OCI-LY3 (cell line): ENCODE measurements at regions not wholly inside any gene's neighbourhood (a gene's known extent, or its start where the extent isn't known, plus 50 kb on each side); places are given as distances from the start of the nearest gene placed in this dataset.

ENCODE experiments used
- H2AFZ ChIP-seq: fragments of 200-600, 300-600 bp; shearing (Covaris generic); 2 replicates; pipeline ENCODE4 v1.6.0; 2014; ENCODE audit warnings: antibody characterized with exemption, low read depth, low read length
- H3K27ac ChIP-seq: fragments of 200-600, 300-600 bp; sonication (generic); 2 replicates; pipeline ENCODE4 v1.5.1; 2014; ENCODE audit warnings: mild to moderate bottlenecking, low read length, moderate library complexity, mixed read lengths
- H3K27me3 ChIP-seq: fragments of 200-600, 300-600 bp; sonication (generic); 2 replicates; pipeline ENCODE4 v1.6.1; 2014; ENCODE audit warnings: low read depth, low read length, mixed read lengths
- H3K36me3 ChIP-seq: fragments of 200-600, 300-600 bp; sonication (generic); replicated peaks from 2 replicates; pipeline ENCODE3; 2014; ENCODE audit warnings: low read depth, low read length, mixed read lengths
- H3K4me1 ChIP-seq: fragments of 300-600, 200-600 bp; sonication (generic); 2 replicates; pipeline ENCODE4 v1.6.1; 2014; ENCODE audit warnings: low read length, mixed read lengths
- H3K4me2 ChIP-seq: fragments of 200-600, 300-600 bp; sonication (generic); 2 replicates; pipeline ENCODE4 v1.6.1; 2014; ENCODE audit warnings: low read length, mixed read lengths
- H3K4me3 ChIP-seq: fragments of 300-600, 200-600 bp; sonication (generic); 2 replicates; pipeline ENCODE4 v1.5.1; 2014; ENCODE audit warnings: antibody characterized with exemption, mild to moderate bottlenecking, low read length, moderate library complexity
- H3K79me2 ChIP-seq: fragments of 300-600, 200-600 bp; shearing (Covaris generic); 2 replicates; pipeline ENCODE4 v1.6.1; 2014; ENCODE audit warnings: mild to moderate bottlenecking, low read length, mixed read lengths
- H3K9ac ChIP-seq: fragments of 300-600, 200-600 bp; shearing (Covaris generic); 2 replicates; pipeline ENCODE4 v1.6.0; 2014; ENCODE audit warnings: mild to moderate bottlenecking, low read length, moderate library complexity
- H3K9me3 ChIP-seq: fragments of 200-600, 300-600 bp; shearing (Covaris generic); 2 replicates; pipeline ENCODE4 v1.6.1; 2014; ENCODE audit warnings: low read length, mixed read lengths; ENCODE audit not compliant: insufficient read depth
- H4K20me1 ChIP-seq: fragments of 200-600, 300-600 bp; sonication (generic); 2 replicates; pipeline ENCODE4 v1.6.1; 2016; ENCODE audit warnings: low read length, mixed read lengths; ENCODE audit not compliant: insufficient read depth
- EZH2phosphoT487 ChIP-seq: fragments of 200-600 bp; shearing (Covaris generic); IDR thresholded peaks from 2 replicates; pipeline ENCODE4 v1.6.1; 2018; ENCODE audit warnings: antibody characterized with exemption, mixed run types, low read depth
- TF ChIP-seq, protein P1 (sequence below): fragments of 200-600, 300-600 bp; sonication (generic); IDR thresholded peaks from 2 replicates; pipeline ENCODE4 v1.5.1; 2014; ENCODE audit warnings: antibody characterized with exemption, low read length, low read depth

DNA sequence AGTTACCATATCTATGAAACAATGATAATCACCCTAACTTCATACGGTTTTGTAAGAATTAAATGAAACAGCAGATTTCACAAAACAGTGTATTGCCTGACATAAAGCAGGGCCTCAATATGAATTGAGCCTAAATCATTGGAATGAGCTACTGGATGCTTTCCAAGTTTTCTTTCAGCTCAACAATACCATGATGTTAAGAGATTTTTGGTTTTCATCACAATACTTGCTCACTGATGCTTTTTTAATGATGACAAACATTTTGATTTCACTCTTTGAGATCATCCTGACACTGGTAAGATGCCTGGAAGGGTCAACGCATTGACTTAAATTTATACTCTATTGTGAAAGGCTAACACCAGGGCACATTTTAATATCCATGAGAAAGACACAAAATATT lies 377.5 kb downstream of the ZNF521 start:
- no peak overlapping the region for H3K4me3 ChIP-seq
- H4K20me1 ChIP-seq: no peaks in the 10 kb centered on the region
- no peak overlapping the region for H2AFZ ChIP-seq
- no peaks in the 10 kb centered on the region for H3K27me3 ChIP-seq
- H3K9ac ChIP-seq: no peak overlapping the region
- no peaks in the 10 kb centered on the region for H3K36me3 ChIP-seq
- no peaks in the 10 kb centered on the region for H3K9me3 ChIP-seq
- H3K4me1 ChIP-seq: no peaks in the 10 kb centered on the region
- H3K27ac ChIP-seq: no peak overlapping the region
- TF ChIP-seq EZH2phosphoT487: no peak
- TF ChIP-seq, protein P1, sequence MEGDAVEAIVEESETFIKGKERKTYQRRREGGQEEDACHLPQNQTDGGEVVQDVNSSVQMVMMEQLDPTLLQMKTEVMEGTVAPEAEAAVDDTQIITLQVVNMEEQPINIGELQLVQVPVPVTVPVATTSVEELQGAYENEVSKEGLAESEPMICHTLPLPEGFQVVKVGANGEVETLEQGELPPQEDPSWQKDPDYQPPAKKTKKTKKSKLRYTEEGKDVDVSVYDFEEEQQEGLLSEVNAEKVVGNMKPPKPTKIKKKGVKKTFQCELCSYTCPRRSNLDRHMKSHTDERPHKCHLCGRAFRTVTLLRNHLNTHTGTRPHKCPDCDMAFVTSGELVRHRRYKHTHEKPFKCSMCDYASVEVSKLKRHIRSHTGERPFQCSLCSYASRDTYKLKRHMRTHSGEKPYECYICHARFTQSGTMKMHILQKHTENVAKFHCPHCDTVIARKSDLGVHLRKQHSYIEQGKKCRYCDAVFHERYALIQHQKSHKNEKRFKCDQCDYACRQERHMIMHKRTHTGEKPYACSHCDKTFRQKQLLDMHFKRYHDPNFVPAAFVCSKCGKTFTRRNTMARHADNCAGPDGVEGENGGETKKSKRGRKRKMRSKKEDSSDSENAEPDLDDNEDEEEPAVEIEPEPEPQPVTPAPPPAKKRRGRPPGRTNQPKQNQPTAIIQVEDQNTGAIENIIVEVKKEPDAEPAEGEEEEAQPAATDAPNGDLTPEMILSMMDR: no peak
- H3K4me2 ChIP-seq: no peak overlapping the region
- no peaks in the 10 kb centered on the region for H3K79me2 ChIP-seq

- Histone ChIP-seq H3K27ac (no peak overlapping the region), H4K20me1 (no peaks in the 10 kb centered on the region), H3K4me3 (no peak overlapping the region), H3K27me3 (no peaks in the 10 kb centered on the region), H2AFZ (no peak overlapping the region), H3K9me3 (no peaks in the 10 kb centered on the region), H3K36me3 (no peaks in the 10 kb centered on the region), H3K4me1 (no peaks in the 10 kb centered on the region), H3K4me2 (no peak overlapping the region), H3K79me2 (no peaks in the 10 kb centered on the region), H3K9ac (no peak overlapping the region)
- TF ChIP-seq, protein P1: no peak
- no peak for TF ChIP-seq EZH2phosphoT487
Measured at GRCh38 chr18:24975496-24976372, 376.2 kb downstream of the ZNF521 start.

- Histone ChIP-seq H3K27ac (no peak overlapping the region), H3K27me3 (no peaks in the 10 kb centered on the region)
Measured at GRCh38 chr18:24976502-24976901, 375.5 kb downstream of the ZNF521 start.

GRCh38 chr18:24979235-24979634 lies 372.7 kb downstream of the ZNF521 start:
- Histone ChIP-seq H3K79me2 (no peaks in the 10 kb centered on the region), H3K9ac (no peak overlapping the region), H4K20me1 (no peaks in the 10 kb centered on the region), H3K27me3 (no peaks in the 10 kb centered on the region), H3K9me3 (no peaks in the 10 kb centered on the region), H3K4me1 (no peaks in the 10 kb centered on the region), H3K4me3 (no peak overlapping the region), H2AFZ (no peak overlapping the region), H3K36me3 (no peaks in the 10 kb centered on the region), H3K4me2 (no peak overlapping the region), H3K27ac (no peak overlapping the region)
- TF ChIP-seq, protein P1: no peak
- TF ChIP-seq EZH2phosphoT487: no peak

More at GRCh38 chr18:24976502-24976901, 375.5 kb downstream of the ZNF521 start:
- Histone ChIP-seq H3K36me3 (no peaks in the 10 kb centered on the region), H3K9me3 (no peaks in the 10 kb centered on the region), H3K79me2 (no peaks in the 10 kb centered on the region), H3K4me3 (no peak overlapping the region), H4K20me1 (no peaks in the 10 kb centered on the region), H3K4me1 (no peaks in the 10 kb centered on the region), H2AFZ (no peak overlapping the region), H3K4me2 (no peak overlapping the region), H3K9ac (no peak overlapping the region)
- TF ChIP-seq, protein P1: no peak
- TF ChIP-seq EZH2phosphoT487: no peak
